GM12801 (cell line): ENCODE measurements at regions not wholly inside any gene's neighbourhood (a gene's known extent, or its start where the extent isn't known, plus 50 kb on each side); places are given as distances from the start of the nearest gene placed in this dataset.

Source experiments
- CTCF ChIP-seq: IDR thresholded peaks from one replicate; pipeline ENCODE4 v1.5.1; 2011; ENCODE audit warnings: control low read depth; ENCODE audit not compliant: insufficient read length; ENCODE audit errors: extremely low read depth

DNA sequence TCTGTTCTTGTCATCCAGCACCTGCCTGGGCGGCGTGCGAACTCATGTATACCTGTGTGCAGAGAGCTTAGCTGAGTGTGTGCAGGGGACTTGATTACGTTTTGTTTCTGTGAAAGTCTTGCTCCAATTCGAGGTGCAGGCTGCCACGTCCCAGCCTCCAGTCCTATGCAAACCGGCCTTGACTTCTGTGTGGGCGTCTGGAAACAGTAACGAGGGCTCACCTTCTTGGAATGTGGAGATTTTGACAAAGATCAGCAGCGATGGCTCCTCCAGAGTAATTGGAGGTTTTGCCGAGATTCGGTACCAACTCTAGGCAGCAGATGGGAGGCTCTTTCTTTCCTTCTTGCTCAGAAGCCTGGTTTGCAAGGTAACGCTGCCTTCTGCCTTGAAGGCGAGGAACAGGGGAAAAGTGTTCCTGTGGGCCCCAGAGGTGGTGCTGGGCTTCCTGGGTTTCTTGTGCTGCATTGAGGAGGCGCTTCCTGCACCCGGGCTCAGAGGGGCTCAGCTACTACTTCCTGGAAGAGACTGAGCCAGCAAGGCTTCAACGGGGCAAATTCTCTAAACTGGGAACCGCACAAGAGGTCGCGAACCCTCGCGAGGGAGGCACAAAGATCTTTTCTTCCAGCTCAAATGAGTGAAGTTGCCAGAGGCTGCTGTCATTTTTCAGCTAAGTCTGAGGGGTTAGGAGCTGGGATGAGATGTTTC is 249.0 kb downstream of the AACS start:
- no peak for TF ChIP-seq CTCF

- no peak for TF ChIP-seq CTCF
Measured at GRCh38 chr12:125315771-125316170, 250.5 kb downstream of the AACS start.

GRCh38 chr12:125320177-125320576 is 254.9 kb downstream of the AACS start:
- TF ChIP-seq CTCF, result no peak

DNA sequence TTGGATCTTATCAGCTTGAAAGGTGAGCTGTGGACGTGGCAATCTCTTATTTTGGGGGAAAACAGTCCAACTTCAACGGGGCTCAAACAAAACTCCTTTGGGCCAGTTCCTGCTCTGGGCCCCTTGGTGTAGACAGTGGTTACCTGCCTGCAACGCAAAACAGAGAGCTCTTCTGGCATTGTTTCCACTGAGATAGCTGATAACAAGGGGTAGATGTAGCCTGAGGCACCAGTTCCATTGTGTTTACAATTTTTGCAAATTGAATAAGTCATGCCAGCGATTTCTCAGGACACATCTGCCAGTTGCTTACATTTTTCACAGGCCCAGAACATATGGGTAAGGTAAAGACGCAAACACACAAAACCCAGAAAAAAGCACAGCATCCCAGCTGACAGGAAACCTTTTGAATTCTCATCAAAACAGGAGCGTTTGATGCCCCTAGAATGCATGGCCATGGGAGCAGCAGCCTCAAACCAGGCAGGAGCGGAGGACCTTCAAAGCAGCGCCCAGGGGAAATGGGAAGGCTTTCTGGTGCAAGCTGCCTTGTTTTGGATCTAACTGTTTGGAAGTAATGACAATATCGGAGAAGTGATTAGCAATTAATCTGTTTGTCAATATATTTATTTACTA is 259.7 kb downstream of the AACS start:
- TF ChIP-seq CTCF, result no peak

DNA sequence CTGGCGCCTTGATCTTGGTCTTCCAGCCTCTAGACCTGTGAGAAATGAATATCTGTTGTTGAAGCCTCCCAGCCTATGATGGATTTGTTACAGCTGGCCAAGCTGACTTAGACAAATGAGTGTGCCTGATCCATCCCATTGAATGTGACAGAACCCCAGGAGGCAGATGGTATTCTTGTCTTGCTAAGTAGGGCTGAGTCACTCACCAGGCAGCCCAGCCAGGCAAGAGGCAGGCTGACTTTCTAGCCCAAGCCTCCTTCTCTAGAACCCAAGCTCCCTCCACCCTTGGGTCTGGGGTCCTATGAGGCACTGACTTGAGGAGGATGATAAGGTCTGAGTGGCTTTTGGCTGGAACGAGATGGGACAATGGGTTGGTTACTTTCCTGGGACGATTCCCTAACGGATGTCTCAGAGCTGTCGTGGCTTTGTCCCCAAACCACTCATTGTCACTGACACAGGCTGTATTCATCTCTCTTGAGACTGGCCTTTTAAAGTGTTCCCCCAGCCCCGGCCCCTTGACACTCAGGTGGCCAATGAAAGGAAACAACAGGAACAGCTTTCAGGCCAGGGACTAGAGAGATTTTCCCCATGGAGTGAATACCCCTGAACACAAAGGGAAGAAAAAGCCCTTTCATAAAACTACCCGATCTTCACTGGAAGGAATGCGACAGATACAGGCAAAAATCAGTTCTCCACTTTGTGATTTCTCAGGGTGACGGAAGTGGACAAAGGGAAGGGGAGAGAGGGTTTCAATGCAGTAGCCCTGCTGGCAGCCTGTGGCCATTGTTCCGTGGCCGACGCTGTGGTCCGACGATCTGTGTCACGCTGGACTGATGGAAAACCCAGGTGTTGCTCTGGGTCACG is 264.2 kb downstream of the AACS start:
- TF ChIP-seq CTCF, result no peak

DNA sequence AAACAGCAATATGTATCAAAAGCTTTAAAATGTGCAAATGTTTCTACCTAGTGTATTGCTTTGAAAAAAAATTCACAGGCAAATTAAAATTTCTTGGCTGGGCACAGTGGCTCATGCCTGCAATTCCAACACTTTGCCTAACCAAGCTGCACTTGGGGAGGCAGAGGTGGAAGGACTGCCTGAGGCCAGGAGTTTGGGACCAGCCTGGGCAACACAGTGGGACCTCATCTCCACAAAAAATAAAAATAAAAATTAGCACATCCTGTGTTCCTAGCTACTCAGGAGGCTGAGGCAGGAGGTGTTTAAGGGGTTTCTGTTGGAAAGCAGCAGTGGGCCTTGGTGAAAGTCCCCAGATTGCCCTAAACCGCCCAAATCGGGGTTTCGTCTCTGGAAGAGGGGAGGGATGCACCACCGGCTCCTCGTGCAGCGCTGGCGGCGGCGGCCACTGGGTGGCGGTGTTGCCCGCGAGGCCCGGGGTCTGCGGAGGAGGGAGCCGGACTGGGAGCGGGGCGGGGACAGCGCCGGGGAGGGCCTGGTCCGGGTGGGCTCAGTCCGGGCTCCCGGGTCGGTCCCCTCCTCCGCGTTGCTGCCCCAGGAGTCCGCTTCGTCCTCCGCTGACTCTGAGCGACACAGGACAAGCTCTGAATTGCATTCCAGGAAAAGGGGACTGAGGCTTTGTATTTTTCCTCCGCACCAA is 265.6 kb downstream of the AACS start:
- TF ChIP-seq CTCF, result no peak
